ENCODE measurements at regions not wholly inside any gene's neighbourhood (a gene's known extent, or its start where the extent isn't known, plus 50 kb on each side); places are given as distances from the start of the nearest gene placed in this dataset.

DNA sequence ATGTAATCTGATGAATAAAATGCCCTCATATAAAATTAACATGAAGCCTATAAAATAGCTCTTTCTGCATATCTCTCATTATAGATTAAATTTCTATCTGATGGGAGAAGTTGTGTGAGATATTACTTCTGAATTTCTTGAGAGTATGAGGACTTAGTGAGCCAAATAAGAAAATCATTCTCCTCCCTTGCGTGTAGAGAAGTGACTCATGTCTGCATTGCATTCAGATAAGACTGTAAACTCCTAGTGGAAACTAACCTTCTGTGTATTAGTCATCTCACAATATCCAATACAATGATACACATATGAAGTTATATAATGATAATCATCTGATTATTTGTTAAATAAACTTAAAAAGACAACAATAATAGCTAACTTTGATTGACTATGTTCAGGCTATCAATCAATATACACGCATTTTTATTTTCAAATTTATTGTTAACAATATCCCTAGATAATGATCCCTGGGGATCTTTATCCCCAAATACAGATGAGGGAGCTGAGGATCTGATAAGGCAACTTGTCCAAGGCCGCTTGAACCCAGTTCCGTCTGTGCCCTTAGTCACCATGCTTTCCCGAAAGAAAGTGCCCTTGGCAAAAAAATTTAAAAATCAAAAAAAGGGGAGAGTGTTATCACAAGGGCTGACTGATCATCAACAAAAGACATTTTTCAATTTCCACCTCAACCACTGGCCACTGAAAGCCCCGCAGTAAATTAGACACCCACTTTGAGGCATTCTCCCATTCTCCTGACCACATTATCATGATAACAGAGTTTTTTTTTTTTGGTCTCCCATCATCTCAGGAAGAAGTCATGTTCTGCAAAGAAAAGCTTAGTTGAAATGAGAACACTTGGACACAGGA, 189.2 kb upstream of the RASSF8 start:
- H3K4me1 ChIP-seq: no peaks in the 10 kb centered on the region
- no peak overlapping the region for H3K4me3 ChIP-seq
- 71 to 79% (median 74%) methylated on average over 6 of the region's 6 CpGs for WGBS, 5 donors
- intact Hi-C loops (cut with DNase I; ENCODE audit: low total_unique reads): no loop called here
- no peaks in the 10 kb centered on the region for H3K27me3 ChIP-seq (replicated peaks in 1 of 7)
- no peak for DNase-seq
- H3K9me3 ChIP-seq: no peaks in the 10 kb centered on the region
- H3K27ac ChIP-seq: no peak overlapping the region
- H3K36me3 ChIP-seq: no peaks in the 10 kb centered on the region
- TF ChIP-seq, protein P1, sequence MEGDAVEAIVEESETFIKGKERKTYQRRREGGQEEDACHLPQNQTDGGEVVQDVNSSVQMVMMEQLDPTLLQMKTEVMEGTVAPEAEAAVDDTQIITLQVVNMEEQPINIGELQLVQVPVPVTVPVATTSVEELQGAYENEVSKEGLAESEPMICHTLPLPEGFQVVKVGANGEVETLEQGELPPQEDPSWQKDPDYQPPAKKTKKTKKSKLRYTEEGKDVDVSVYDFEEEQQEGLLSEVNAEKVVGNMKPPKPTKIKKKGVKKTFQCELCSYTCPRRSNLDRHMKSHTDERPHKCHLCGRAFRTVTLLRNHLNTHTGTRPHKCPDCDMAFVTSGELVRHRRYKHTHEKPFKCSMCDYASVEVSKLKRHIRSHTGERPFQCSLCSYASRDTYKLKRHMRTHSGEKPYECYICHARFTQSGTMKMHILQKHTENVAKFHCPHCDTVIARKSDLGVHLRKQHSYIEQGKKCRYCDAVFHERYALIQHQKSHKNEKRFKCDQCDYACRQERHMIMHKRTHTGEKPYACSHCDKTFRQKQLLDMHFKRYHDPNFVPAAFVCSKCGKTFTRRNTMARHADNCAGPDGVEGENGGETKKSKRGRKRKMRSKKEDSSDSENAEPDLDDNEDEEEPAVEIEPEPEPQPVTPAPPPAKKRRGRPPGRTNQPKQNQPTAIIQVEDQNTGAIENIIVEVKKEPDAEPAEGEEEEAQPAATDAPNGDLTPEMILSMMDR (IDR thresholded peaks at IDR 0.05 in 8 of 11, conservative IDR thresholded peaks at IDR 0.05 in 3 of 11): no peak
- TF ChIP-seq POLR2AphosphoS5 (IDR thresholded peaks at IDR 0.05): no peak
- TF ChIP-seq POLR2A (IDR thresholded peaks at IDR 0.05): no peak

DNA sequence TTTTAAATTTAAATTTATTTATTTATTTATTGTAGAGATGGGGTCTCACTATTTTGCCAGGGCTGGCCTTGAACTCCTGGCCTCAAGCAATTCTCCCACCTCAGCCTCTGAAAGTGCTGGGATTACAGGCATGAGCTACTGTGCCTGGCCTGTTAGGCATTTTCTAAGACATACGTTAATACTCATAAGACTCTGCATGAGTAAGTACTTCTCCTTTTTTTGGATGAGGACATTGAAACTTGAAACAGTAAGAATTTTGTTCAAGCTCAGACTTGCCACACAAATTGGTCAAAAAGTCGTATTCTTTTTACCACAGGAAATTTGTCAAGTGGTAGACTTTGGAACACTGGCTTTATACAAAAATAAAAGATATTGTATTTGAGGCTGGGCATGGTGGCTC, 187.4 kb upstream of the RASSF8 start:
- Histone ChIP-seq H3K36me3 (no peaks in the 10 kb centered on the region), H3K4me1 (no peaks in the 10 kb centered on the region)
- intact Hi-C loops (cut with DNase I; ENCODE audit: low total_unique reads): no loop called here

DNA sequence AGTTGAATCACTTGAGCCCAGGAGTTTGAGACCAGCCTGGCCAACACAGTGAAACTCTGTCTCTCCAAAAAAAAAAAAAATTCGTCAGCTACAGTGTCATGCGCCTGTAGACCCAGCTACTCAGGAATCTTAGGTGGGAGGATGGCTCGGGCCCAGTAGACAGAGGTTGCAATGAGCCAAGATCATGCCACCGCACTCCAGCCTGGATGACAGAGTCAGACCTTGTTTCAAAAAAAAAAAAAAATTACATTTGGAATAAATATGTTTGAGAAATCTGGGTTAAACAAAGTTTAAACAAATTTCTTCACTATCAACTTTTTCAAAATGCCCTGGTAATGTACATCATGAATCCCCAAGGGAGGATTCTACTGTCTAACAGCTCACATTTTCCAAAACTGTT, 187.0 kb upstream of the RASSF8 start:
- DNase-seq: no peak
- WGBS, 5 donors: 77 to 95% (median 83%) methylated on average over 4 of the region's 4 CpGs
- no peak overlapping the region for H3K27ac ChIP-seq
- TF ChIP-seq POLR2A (IDR thresholded peaks at IDR 0.05) (no peak), POLR2AphosphoS5 (IDR thresholded peaks at IDR 0.05) (no peak)
- TF ChIP-seq, protein P1 (IDR thresholded peaks at IDR 0.05 in 8 of 11, conservative IDR thresholded peaks at IDR 0.05 in 3 of 11): no peak
- H3K27me3 ChIP-seq (replicated peaks in 1 of 7): no peaks in the 10 kb centered on the region
- H3K9me3 ChIP-seq: no peaks in the 10 kb centered on the region
- H3K4me1 ChIP-seq: no peaks in the 10 kb centered on the region
- H3K36me3 ChIP-seq: no peaks in the 10 kb centered on the region
- no peak overlapping the region for H3K4me3 ChIP-seq
- intact Hi-C loops (cut with DNase I; ENCODE audit: low total_unique reads): no loop called here

More for the DNA sequence above, 187.4 kb upstream of the RASSF8 start:
- Histone ChIP-seq H3K4me3 (no peak overlapping the region), H3K9me3 (no peaks in the 10 kb centered on the region), H3K27ac (no peak overlapping the region), H3K27me3 (replicated peaks in 1 of 7) (no peaks in the 10 kb centered on the region)
- DNase-seq: no peak
- 4 to 29% (median 16%) methylated on average over 2 of the region's 2 CpGs for WGBS, 5 donors
- no peak for TF ChIP-seq POLR2AphosphoS5 (IDR thresholded peaks at IDR 0.05)
- TF ChIP-seq, protein P1 (IDR thresholded peaks at IDR 0.05 in 8 of 11, conservative IDR thresholded peaks at IDR 0.05 in 3 of 11): no peak
- no peak for TF ChIP-seq POLR2A (IDR thresholded peaks at IDR 0.05)

DNA sequence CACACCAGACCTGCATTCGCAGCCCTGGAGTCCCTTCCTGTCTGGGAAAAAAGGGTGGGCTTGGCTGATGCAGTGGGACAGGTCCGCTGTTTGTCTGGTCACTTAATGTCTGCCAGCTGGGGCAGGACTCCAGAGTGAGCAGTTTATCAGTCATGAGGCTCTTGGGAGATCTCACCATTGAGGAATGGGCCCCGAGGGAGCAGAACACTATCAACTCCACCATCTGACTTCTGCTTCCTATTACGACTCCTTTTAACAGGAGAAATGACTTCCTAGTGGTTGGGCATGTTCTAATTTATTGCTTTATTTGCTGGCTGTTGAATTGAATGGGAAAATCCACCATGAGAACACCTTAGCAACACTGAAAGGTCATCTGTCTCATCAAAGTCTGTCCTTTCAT, 182.5 kb upstream of the RASSF8 start:
- intact Hi-C loops (cut with DNase I; ENCODE audit: low total_unique reads): no loop called here
- no peaks in the 10 kb centered on the region for H3K27me3 ChIP-seq (replicated peaks in 1 of 7)
- no peak overlapping the region for H3K4me3 ChIP-seq
- 15 to 23% (median 17%) methylated on average over 4 of the region's 4 CpGs for WGBS, 5 donors
- H3K9me3 ChIP-seq: no peaks in the 10 kb centered on the region
- H3K4me1 ChIP-seq: no peaks in the 10 kb centered on the region
- no peak for DNase-seq
- TF ChIP-seq POLR2AphosphoS5 (IDR thresholded peaks at IDR 0.05) (no peak), POLR2A (IDR thresholded peaks at IDR 0.05) (no peak)
- TF ChIP-seq, protein P1 (IDR thresholded peaks at IDR 0.05 in 8 of 11, conservative IDR thresholded peaks at IDR 0.05 in 3 of 11): no peak
- H3K27ac ChIP-seq: no peak overlapping the region
- no peaks in the 10 kb centered on the region for H3K36me3 ChIP-seq

Data from spleen (tissue), 11 donors.